Keratinocyte (primary cell): ENCODE measurements at regions not wholly inside any gene's neighbourhood (a gene's known extent, or its start where the extent isn't known, plus 50 kb on each side); places are given as distances from the start of the nearest gene placed in this dataset.

ENCODE experiments used
- DNase-seq: peaks from one replicate; pipeline ENCODE4 v3.0.0-alpha.2; 2011; ENCODE audit warnings: low read depth, missing footprints, low spot score
- FAIRE-seq: peaks from 2 replicates; lab custom pipeline; 2011; peaks lifted over from hg19 to GRCh38; lab: Jason Lieb, UNC
- H2AFZ ChIP-seq: 2 replicates; pipeline ENCODE4 v1.6.0; 2012; ENCODE audit warnings: low read length, control low read depth, inconsistent platforms; ENCODE audit not compliant: control insufficient read depth
- H3K27ac ChIP-seq: 2 replicates; pipeline ENCODE4 v1.5.1; 2011; ENCODE audit warnings: low read length; ENCODE audit not compliant: control insufficient read depth, insufficient read depth
- H3K27me3 ChIP-seq: 3 replicates; pipeline ENCODE4 v1.6.0; 2011; ENCODE audit warnings: low read length; ENCODE audit not compliant: control insufficient read depth, insufficient read depth; ENCODE audit errors: extremely low read depth
- H3K36me3 ChIP-seq, 2 experiments: 2 replicates in 1 of 2; 3 replicates in 1 of 2; pipeline ENCODE4 v1.5.1; 2011; ENCODE audit warnings: low read length in 2 of 2, mild to moderate bottlenecking in 1 of 2; ENCODE audit not compliant: control insufficient read depth in 2 of 2, insufficient read depth in 2 of 2; ENCODE audit errors: extremely low read depth in 1 of 2
- H3K4me1 ChIP-seq: 3 replicates; pipeline ENCODE4 v1.5.1; 2011; ENCODE audit warnings: low read length; ENCODE audit not compliant: control insufficient read depth, insufficient read depth; ENCODE audit errors: extremely low read depth
- H3K4me2 ChIP-seq: 3 replicates; pipeline ENCODE4 v1.6.0; 2011; ENCODE audit warnings: low read depth, low read length; ENCODE audit not compliant: control insufficient read depth, insufficient read depth; ENCODE audit errors: extremely low read depth
- H3K4me3 ChIP-seq, 3 experiments: fragments of 200-600 bp in 1 of 3; sonication (generic) in 1 of 3; 2 replicates in 2 of 3; 3 replicates in 1 of 3; pipeline ENCODE4 v1.5.1; 2011 to 2016; ENCODE audit warnings: low read length in 3 of 3, mild to moderate bottlenecking in 3 of 3, control low read depth in 2 of 3, inconsistent platforms in 1 of 3, low read depth in 1 of 3, mixed read lengths in 1 of 3, mixed run types in 1 of 3, moderate library complexity in 1 of 3; ENCODE audit not compliant: control insufficient read depth in 2 of 3, insufficient read depth in 2 of 3; ENCODE audit errors: extremely low read depth in 1 of 3
- H3K79me2 ChIP-seq: 2 replicates; pipeline ENCODE4 v1.6.0; 2012; ENCODE audit warnings: low read length; ENCODE audit not compliant: control insufficient read depth, insufficient read depth
- H3K9ac ChIP-seq: 3 replicates; pipeline ENCODE4 v1.6.0; 2011; ENCODE audit warnings: low read length; ENCODE audit not compliant: control insufficient read depth, insufficient read depth; ENCODE audit errors: extremely low read depth
- H3K9me1 ChIP-seq: 3 replicates; pipeline ENCODE4 v1.6.0; 2011; ENCODE audit warnings: low read length; ENCODE audit not compliant: control insufficient read depth, insufficient read depth; ENCODE audit errors: extremely low read depth
- H3K9me3 ChIP-seq: 2 replicates; pipeline ENCODE4 v1.5.1; 2012; ENCODE audit warnings: low read depth, low read length; ENCODE audit not compliant: control insufficient read depth
- H4K20me1 ChIP-seq: 3 replicates; pipeline ENCODE4 v1.6.0; 2011; ENCODE audit warnings: low read length; ENCODE audit not compliant: control insufficient read depth, insufficient read depth; ENCODE audit errors: extremely low read depth
- CTCF ChIP-seq, 3 experiments: IDR thresholded peaks in 1 of 3; conservative IDR thresholded peaks in 1 of 3; optimal IDR thresholded peaks in 1 of 3; 2 replicates in 2 of 3; 3 replicates in 1 of 3; pipeline versions ENCODE3 to v1.5.1; 2011; ENCODE audit warnings: low read length in 3 of 3, mild to moderate bottlenecking in 3 of 3, moderate library complexity in 2 of 3, control low read depth in 1 of 3, inconsistent platforms in 1 of 3; ENCODE audit not compliant: insufficient read depth in 2 of 3; ENCODE audit errors: extremely low read depth in 1 of 3
- EZH2 ChIP-seq: IDR thresholded peaks from one replicate; pipeline ENCODE4 v1.6.1; 2012; ENCODE audit warnings: inconsistent platforms, mild to moderate bottlenecking, low read length, moderate library complexity
- dilution Hi-C: fragments of 300-500 bp; cut with MboI; formaldehyde crosslinking; loops from one replicate; pipeline ENCODE4 v1.7.0; 2020; ENCODE audit warnings: low sequenced_read_pairs; ENCODE audit not compliant: extremely low pct_ligation_motif_present

GRCh38 chr1:57872913-57873312 lies 449.1 kb upstream of the DAB1 start:
- no peaks in the 10 kb centered on the region for H3K79me2 ChIP-seq
- H3K27ac ChIP-seq = no peak overlapping the region
- H2AFZ ChIP-seq = no peak overlapping the region
- no peak for FAIRE-seq
- no peaks in the 10 kb centered on the region for H4K20me1 ChIP-seq
- no peak overlapping the region for H3K4me2 ChIP-seq
- DNase-seq = no peak
- H3K4me1 ChIP-seq = no peaks in the 10 kb centered on the region
- H3K36me3 ChIP-seq = no peaks in the 10 kb centered on the region
- H3K9me3 ChIP-seq = no peaks in the 10 kb centered on the region
- dilution Hi-C loops = no loop called here
- no peaks in the 10 kb centered on the region for H3K9me1 ChIP-seq
- no peak overlapping the region for H3K9ac ChIP-seq
- no peaks in the 10 kb centered on the region for H3K27me3 ChIP-seq
- H3K4me3 ChIP-seq = no peak overlapping the region
- TF ChIP-seq EZH2 (no peak), CTCF (optimal IDR thresholded peaks at IDR 0.05 in 1 of 3, IDR thresholded peaks at IDR 0.05 in 1 of 3, conservative IDR thresholded peaks at IDR 0.05 in 1 of 3; ENCODE audit: extremely low read depth in 1 of 3, insufficient read depth in 2 of 3, low read length in 3 of 3) (no peak)

- dilution Hi-C loops = no loop called here
- Histone ChIP-seq H4K20me1 (no peaks in the 10 kb centered on the region), H3K36me3 (no peaks in the 10 kb centered on the region), H3K9ac (no peak overlapping the region), H3K27me3 (no peaks in the 10 kb centered on the region), H3K9me3 (no peaks in the 10 kb centered on the region), H3K4me1 (no peaks in the 10 kb centered on the region), H3K4me2 (no peak overlapping the region), H3K9me1 (no peaks in the 10 kb centered on the region), H3K79me2 (no peaks in the 10 kb centered on the region), H3K4me3 (no peak overlapping the region), H2AFZ (no peak overlapping the region), H3K27ac (no peak overlapping the region)
- FAIRE-seq (no peak), DNase-seq (no peak)
- TF ChIP-seq EZH2 (no peak), CTCF (optimal IDR thresholded peaks at IDR 0.05 in 1 of 3, IDR thresholded peaks at IDR 0.05 in 1 of 3, conservative IDR thresholded peaks at IDR 0.05 in 1 of 3; ENCODE audit: extremely low read depth in 1 of 3, insufficient read depth in 2 of 3, low read length in 3 of 3) (no peak)
Observed at GRCh38 chr1:57868908-57869307, 445.0 kb upstream of the DAB1 start.
